Activated naive CD4-positive, alpha-beta T cell treated with anti-CD3 and anti-CD28 coated beads, Interleukin-2, amount 50 U/mL, for 16 hours (primary cell): ENCODE measurements at regions not wholly inside any gene's neighbourhood (a gene's known extent, or its start where the extent isn't known, plus 50 kb on each side); places are given as distances from the start of the nearest gene placed in this dataset.

Experiments used
- DNase-seq: peaks from one replicate; pipeline ENCODE4 v3.0.0-alpha.2; 2020

- DNase-seq: no peak
These were observed 682.4 kb upstream of the ADAMTS5 start for GRCh38 chr21:27649323-27649722.

GRCh38 chr21:27648560-27648959 lies 681.7 kb upstream of the ADAMTS5 start:
- no peak for DNase-seq

GRCh38 chr21:27647921-27648320 lies 681.0 kb upstream of the ADAMTS5 start:
- no peak for DNase-seq

- DNase-seq: no peak
These were observed 680.5 kb upstream of the ADAMTS5 start for GRCh38 chr21:27647401-27647800.

- DNase-seq: no peak
These were observed 679.8 kb upstream of the ADAMTS5 start for GRCh38 chr21:27646691-27647090.

GRCh38 chr21:27646056-27646455 lies 679.2 kb upstream of the ADAMTS5 start:
- DNase-seq: no peak

GRCh38 chr21:27645285-27645684 lies 678.4 kb upstream of the ADAMTS5 start:
- DNase-seq: no peak

- no peak for DNase-seq
These were observed 676.4 kb upstream of the ADAMTS5 start for GRCh38 chr21:27643326-27643725.

GRCh38 chr21:27639286-27639685 lies 672.4 kb upstream of the ADAMTS5 start:
- DNase-seq: no peak

GRCh38 chr21:27636656-27637055 lies 669.8 kb upstream of the ADAMTS5 start:
- DNase-seq: no peak

- no peak for DNase-seq
These were observed 666.7 kb upstream of the ADAMTS5 start for GRCh38 chr21:27633631-27634030.

- no peak for DNase-seq
These were observed 664.6 kb upstream of the ADAMTS5 start for GRCh38 chr21:27631471-27631870.

GRCh38 chr21:27622631-27623030 lies 655.7 kb upstream of the ADAMTS5 start:
- DNase-seq: no peak

GRCh38 chr21:27614231-27614630 lies 647.3 kb upstream of the ADAMTS5 start:
- DNase-seq: no peak

GRCh38 chr21:27606422-27606821 lies 639.5 kb upstream of the ADAMTS5 start:
- DNase-seq: no peak

- no peak for DNase-seq
These were observed 629.3 kb upstream of the ADAMTS5 start for GRCh38 chr21:27596196-27596595.

- DNase-seq: no peak
These were observed 628.8 kb upstream of the ADAMTS5 start for GRCh38 chr21:27595716-27596115.

GRCh38 chr21:27590271-27590670 lies 623.4 kb upstream of the ADAMTS5 start:
- no peak for DNase-seq

GRCh38 chr21:27589781-27590180 lies 622.9 kb upstream of the ADAMTS5 start:
- DNase-seq: no peak

- DNase-seq: no peak
These were observed 620.1 kb upstream of the ADAMTS5 start for GRCh38 chr21:27586986-27587385.

GRCh38 chr21:27586326-27586725 lies 619.4 kb upstream of the ADAMTS5 start:
- no peak for DNase-seq

GRCh38 chr21:27584256-27584655 lies 617.4 kb upstream of the ADAMTS5 start:
- DNase-seq: no peak

- no peak for DNase-seq
These were observed 616.1 kb upstream of the ADAMTS5 start for GRCh38 chr21:27582948-27583430.

- no peak for DNase-seq
These were observed 615.5 kb upstream of the ADAMTS5 start for GRCh38 chr21:27582246-27582947.

GRCh38 chr21:27581168-27581567 lies 614.3 kb upstream of the ADAMTS5 start:
- DNase-seq: no peak
